ENCODE measurements at regions not wholly inside any gene's neighbourhood (a gene's known extent, or its start where the extent isn't known, plus 50 kb on each side); places are given as distances from the start of the nearest gene placed in this dataset.

DNA sequence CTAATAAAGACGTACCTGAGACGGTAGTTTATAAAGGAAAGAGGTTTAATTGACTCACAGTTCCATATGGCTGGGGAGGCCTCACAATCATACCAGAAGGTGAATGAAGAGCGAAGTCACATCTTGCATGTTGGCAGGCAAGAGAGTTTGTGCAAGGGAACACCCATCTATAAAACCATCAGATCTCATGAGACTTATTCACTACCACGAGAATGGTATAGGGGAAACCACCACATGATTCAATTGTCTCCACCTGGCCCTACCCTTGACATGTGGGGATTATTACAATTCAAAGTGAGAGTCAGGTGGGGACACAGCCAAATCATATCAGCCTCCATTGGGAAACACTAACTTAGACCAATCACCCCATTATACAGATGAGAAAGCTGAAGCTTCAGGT is 81.4 kb downstream of the SKA1 start:
- TF ChIP-seq YY1 (IDR thresholded peaks at IDR 0.05; ENCODE audit: low read depth), result no peak
- no peak for TF ChIP-seq EP300 (IDR thresholded peaks at IDR 0.05; ENCODE audit: borderline replicate concordance)
- no peak for TF ChIP-seq TAF1 (IDR thresholded peaks at IDR 0.05; ENCODE audit: low read depth)
